Left cardiac atrium (tissue), 4 donors: ENCODE measurements at regions not wholly inside any gene's neighbourhood (a gene's known extent, or its start where the extent isn't known, plus 50 kb on each side); places are given as distances from the start of the nearest gene placed in this dataset.

Experiments
- ATAC-seq, 2 donors: fragments of 200-7000 bp; cut with Tn5 transposase; one replicate each; pipeline ENCODE4 v1.9.1; 2020; ENCODE audit warnings: mild to moderate bottlenecking in 2 of 2, moderate library complexity in 2 of 2
- DNase-seq: peaks from one replicate; pipeline ENCODE4 v3.0.0-alpha.2; 2020
- intact Hi-C, 2 donors: fragments of 100-400 bp; cut with DNase I; formaldehyde crosslinking; loops; one replicate each; pipeline versions ENCODE4 v1.14.1 to v1.15.1; 2022 to 2023
- donor health status: DM: no; HTN: yes; CAD: no.
- donor health status: DM: no; HTN: yes; CAD: no; lungs with severe emphysema.
- donor health status: DM: yes; HTN: yes; CAD: no.
- donor health status: Dilated cardiomyopathy.

DNA sequence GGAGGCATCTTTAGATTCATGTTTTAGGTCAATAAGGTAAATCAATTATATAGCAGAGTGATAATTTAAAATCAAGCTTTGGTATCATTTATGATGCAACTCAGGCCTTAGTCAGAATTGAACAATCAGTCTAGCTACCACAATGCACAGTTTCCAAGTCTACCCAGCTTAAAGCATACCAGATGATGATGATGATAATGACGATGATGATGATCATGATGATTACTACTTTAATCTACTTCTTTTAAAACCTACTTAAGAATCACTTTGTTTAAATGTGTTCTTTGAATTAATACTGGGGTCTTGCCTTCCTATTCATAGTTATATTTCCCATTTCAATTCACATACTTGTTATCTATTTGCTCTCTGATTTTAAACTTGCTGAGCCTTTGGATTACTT, 1872.7 kb downstream of the OLFM4 start:
- ATAC-seq, result no peak
- DNase-seq, result no peak
- intact Hi-C loops, result no loop called here

DNA sequence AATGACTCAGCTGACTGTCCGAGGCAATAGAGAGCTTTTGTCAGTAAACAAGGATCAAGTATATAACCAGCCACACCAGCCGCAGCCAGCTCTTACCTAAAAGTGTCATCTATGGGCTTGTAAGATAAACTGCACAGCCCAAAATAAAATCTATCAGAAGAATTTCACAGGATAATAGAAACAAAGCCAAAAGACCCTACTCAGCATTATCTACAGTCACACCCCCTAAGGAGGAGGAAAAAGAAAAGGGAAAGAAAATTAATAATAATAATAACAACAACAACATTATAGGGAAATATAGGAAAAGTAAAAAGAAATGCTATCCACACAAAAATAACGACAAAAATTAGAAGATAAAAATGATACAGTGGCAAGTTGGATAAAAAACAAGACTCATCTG, 1883.8 kb downstream of the OLFM4 start:
- no peak for DNase-seq
- no peak for ATAC-seq
- intact Hi-C loops, result no loop called here

DNA sequence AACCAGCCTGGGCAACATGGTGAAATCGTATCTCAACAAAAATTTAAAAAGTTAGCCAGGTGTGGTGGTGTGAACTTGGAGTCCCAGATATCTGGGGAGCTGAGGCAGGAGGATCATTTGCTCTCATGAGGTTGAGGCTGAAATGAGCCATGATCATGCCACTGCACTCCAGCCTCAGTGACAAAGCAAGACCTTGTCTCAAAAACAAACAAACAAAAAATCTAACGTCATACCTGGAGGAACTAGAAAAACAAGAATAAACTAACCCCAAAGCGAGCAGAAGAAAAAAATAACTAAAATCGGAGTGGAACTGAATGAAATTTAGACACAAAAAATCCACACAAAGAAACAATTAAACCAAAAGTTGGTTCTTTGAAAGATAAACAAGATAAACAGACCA, 1885.1 kb downstream of the OLFM4 start:
- DNase-seq, result no peak
- no peak for ATAC-seq
- intact Hi-C loops, result no loop called here

DNA sequence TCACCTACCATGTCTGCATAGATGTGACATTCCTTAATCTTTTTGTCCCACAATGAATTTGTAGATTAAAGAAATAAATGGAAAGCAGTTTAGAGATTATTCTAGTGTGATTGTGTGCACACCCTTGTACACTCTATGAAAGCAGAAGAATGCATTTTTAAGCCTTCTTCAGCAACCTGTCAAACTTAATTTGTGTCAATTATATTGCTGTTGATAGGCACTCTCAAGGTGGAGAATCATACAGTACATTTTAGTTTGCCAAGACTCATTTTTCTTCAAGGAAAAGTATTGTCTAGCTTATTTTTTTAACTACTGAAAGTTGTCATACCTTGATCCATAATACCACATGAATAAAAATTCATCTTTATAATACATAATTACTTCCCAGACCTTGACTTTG, 1898.9 kb downstream of the OLFM4 start:
- no peak for ATAC-seq
- intact Hi-C loops, result no loop called here

DNA sequence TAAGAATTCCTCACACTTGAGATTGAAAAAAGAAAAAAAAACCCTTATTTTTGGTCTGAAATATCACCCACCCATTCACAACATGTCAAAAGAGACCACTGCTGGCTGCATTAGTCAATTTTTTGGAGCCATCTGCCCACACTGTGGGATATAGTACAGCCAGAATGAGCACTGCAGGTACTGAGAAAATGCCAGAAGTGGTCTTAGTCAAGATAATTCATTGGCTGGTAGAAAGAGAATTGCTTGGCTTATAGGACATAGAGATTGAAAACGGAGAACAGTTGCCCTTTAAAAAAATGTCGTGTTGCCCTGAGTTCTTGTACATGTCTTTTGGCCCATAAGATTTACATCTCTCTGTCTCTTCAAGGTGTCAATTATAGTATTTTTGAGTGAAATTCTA, 1899.5 kb downstream of the OLFM4 start:
- ATAC-seq, result no peak
- intact Hi-C loops, result no loop called here
- no peak for DNase-seq

More for the DNA sequence above, 1898.9 kb downstream of the OLFM4 start:
- DNase-seq, result no peak

DNA sequence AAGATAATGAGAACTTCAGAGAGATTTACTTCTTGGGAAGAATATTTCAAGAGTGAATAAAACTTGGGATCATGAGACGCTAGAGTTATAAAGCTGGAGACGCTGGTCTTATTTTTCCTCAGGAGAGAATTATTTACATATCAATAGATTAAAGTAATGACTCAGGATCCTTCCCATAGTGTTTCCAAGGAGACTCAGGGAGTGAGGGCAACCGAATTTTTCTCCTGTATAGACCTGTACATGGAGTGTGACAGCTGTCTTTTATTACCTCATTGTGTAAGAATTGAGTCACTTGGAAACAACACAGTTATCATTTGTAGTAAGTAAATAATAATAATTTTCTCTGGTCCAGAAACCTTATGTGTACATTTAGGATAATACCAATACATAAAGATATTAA, 1905.5 kb downstream of the OLFM4 start:
- ATAC-seq (no peak), DNase-seq (no peak)
- intact Hi-C loops, result no loop called here

DNA sequence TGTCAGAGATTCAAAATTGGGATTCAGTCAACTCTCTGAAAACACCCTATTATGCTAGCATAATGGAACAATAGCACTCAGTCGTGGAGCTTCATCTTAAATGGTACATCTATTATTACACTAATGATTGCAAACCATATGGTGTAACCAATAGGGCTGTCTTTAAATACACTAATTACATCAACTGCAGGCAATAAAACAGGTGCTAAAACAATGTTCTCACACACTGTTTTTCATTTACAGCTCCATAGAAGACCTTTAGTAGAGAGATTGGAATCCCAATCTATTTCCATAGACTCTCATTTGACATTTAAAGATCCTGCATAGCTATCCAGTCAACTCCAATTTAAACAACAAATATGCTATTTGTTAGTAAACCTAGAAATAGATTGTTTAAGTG, 1917.4 kb downstream of the OLFM4 start:
- ATAC-seq, result no peak
- intact Hi-C loops, result no loop called here
- DNase-seq, result no peak

DNA sequence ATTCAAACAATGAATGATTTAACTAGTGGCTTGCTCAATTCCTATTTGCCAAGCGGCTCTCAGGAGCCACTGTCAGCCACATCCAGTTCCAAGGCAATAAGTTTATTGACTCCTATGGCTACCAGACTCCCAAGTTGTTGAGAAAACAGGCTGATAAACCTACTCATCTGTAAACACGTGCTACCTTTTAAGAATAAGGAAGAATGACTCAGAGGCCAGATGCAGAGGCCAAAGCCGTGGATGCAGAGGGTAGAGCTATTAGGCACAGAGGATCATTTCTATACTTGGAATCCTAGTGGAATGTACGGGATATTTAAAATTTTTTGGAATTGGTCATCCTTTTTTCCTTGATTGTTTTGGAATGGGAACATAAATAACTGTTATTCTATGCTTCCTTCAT, 1921.1 kb downstream of the OLFM4 start:
- ATAC-seq, result no peak
- intact Hi-C loops, result no loop called here
- no peak for DNase-seq

DNA sequence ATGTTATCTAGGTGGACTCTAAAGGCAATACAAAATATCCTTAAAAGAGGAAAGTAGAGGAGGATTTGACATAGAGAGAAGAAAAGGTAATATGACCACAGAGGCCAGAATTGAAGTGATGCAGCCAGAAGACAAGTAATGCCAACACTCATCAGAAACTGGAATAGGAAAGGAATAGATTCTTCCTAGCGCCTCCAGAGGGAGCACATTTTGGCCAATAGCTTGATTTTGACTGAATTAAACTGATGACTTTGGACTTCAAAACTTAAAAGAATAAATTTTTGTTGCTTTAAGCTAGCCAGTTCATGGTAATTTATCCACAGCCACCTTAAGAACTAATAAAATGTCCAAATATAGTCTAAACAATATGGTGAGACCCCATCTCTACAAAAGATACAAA, 1921.9 kb downstream of the OLFM4 start:
- no peak for ATAC-seq
- no peak for DNase-seq
- intact Hi-C loops, result no loop called here

DNA sequence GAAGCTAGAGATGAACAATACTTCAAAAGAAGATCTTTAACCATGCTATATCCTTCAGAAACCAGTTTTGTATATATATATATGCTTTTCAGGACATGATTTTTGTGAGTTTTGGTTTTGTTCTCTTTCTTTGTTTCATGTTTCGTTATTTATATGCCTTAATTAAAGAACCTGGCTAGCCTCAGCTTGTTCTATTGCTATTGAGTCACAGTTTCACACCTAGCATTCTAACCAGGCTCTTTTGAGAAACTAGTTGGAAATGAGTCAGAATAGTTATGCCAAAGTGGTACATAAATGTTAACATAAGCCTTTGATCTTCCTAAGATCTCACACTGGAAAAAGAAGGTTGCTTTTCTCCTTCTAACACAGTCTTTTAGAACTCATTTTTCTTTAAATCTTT, 1925.2 kb downstream of the OLFM4 start:
- DNase-seq, result no peak
- intact Hi-C loops, result no loop called here
- ATAC-seq, result no peak

DNA sequence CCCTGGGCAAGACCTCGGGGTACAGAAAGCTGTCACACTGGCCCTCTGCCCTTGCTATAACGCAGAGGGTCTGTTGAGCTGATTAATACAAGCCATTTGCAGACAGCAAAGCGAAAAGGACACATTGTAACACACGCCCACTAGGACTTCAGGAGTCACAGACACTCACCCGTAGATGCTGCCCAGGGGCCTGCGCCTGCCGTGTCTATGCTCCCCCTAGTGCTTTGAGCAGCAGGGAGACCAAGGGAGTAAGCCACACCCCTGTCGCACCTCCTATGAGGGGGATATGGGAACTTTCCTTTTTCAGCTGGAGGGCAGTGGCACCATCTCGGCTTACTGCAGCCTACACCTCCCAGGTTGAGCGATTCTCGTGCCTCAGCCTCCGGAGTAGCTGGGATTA, 1930.2 kb downstream of the OLFM4 start:
- ATAC-seq, result no peak
- intact Hi-C loops, result no loop called here

DNA sequence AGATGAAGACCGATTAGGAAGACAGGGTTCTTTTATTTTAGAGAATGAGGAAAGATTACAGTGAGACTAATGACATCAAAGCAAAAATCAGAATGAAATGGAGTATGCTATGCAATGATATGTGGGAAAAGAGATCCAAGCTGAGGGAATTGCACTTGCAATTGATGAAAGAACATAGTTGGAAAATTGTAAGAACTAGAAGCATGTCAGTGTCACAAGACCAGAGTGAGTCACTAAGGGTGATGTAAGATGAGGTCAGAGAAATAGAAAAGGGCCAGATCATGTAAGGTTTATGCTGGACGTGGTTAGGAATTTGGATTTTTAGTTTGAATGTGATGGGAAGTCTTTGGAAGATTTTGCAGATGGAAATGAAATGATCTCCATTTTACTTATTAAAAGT, 1937.3 kb downstream of the OLFM4 start:
- ATAC-seq, result no peak
- DNase-seq, result no peak
- intact Hi-C loops, result no loop called here

More for the DNA sequence above, 1930.2 kb downstream of the OLFM4 start:
- DNase-seq, result no peak

DNA sequence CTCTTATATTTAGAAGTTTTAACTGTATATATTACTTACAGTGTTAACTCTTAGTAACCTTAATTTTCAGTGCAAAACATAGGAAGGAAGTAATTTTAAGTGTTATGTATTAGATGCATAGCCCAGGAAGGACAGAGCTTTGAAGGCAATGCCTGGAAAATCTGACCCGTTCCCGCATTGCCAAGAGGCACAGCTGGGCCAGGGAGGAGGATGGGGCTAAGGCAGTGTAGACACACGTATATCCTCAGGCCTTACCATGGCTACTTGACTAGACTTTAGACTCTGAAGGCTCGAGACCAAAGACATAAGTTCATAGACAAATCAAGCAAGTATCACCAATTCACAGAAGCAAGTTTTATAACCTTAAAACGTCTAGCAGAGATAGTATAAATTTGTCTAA, 1944.2 kb downstream of the OLFM4 start:
- ATAC-seq (no peak), DNase-seq (no peak)
- intact Hi-C loops, result no loop called here

DNA sequence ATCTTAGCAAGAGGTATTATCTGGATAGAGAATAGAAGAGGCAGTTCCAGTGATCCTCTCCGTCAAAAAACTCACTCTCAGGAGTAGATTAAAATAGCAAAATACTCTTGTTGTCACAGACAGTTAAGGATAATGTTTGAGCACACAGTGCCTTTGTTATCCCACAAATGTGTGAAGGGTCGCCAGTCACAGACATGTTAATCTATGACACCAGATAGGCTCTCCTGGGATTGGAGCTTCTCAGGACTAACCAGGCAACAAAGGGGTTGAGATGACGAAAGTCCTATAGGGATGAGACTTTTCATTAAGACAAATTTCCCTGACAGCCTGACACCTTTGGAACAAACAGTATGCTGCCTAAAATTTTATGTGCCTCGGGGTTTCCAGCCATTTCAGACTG, 1947.1 kb downstream of the OLFM4 start:
- intact Hi-C loops, result no loop called here
- DNase-seq (no peak), ATAC-seq (no peak)

DNA sequence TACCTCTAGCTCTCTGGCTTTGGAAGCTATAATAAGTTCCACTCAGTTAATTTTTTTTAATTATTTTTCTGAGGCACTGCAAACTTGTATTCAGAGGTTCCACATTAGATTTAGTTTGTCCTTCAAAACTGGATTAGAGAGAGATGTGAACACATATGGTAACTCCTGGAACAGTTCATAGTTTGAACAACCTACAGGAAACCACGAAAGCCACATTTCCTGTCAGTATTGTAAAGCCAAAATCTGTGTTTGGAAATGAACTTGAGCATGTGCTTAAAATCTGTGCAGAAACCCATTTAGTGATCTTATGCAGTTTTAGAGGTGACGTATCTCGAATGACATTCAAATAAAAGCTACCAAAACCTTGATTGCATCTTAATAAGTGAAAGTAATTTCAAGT, 1952.0 kb downstream of the OLFM4 start:
- DNase-seq (no peak), ATAC-seq (no peak)
- intact Hi-C loops, result no loop called here

DNA sequence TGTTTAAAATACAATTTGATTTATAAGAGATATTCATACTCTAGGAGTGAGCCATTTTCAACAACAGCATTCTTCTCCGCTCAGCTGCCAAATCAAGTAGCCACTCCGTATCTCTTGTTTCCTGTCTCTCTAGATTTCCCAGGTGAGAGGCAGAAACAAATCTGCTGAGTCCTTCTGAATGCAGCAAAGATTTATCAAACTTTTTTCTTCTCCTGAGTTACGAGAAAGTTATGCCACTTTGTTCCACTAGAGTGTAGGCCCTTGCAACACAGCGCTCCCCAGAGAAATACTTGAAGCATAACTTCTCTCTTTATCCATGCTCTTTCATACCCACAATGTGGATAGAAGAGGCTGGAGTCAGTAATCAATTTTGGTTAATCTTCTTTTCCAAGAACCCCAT, 1960.8 kb downstream of the OLFM4 start:
- ATAC-seq, result no peak

DNA sequence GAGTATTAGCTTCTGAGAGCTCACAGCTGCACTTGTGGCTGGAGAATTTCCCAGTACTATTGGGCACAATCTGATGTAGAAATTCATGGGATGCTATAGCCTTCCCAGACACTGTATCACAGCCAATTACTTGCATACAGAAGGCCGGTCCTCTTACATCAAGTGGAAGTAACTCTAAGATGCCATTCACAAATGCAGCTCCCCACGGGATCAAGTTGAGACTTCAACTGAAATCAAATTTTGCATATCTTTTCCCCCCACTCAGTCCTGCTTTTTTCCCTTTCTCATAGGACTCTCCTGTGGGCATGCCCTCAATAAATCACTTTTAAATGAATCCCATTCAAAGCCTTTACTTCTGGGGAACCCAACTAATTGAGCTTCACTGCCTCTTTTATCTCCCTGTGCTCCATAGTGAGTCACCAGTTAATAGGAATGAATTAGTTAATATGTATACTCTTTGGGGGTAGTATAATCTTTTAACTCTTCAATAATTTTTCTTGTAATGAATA, 1970.8 kb downstream of the OLFM4 start:
- ATAC-seq (no peak), DNase-seq (no peak)
- intact Hi-C loops, result no loop called here

More for the DNA sequence above, 1960.8 kb downstream of the OLFM4 start:
- no peak for DNase-seq
- intact Hi-C loops, result no loop called here

DNA sequence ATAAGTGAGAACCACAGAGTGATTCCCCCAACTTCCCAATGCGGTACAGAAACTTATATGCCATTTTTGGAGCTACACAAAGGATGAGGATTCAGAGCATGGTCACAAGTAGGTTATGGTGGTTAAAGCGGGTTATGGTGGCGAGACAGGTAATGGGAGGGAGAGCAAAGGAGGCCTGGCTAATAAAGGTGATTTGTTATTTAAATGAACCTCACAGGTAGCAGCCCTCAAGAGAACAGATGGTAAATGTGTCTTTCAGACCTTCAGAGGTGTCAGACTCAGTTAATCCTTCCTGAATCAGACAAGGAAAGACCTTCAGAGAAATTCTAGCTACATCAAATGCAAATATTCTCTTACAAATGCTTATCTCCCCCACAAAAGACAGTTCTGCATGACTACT, 1971.4 kb downstream of the OLFM4 start:
- ATAC-seq (no peak), DNase-seq (no peak)
- intact Hi-C loops, result no loop called here

DNA sequence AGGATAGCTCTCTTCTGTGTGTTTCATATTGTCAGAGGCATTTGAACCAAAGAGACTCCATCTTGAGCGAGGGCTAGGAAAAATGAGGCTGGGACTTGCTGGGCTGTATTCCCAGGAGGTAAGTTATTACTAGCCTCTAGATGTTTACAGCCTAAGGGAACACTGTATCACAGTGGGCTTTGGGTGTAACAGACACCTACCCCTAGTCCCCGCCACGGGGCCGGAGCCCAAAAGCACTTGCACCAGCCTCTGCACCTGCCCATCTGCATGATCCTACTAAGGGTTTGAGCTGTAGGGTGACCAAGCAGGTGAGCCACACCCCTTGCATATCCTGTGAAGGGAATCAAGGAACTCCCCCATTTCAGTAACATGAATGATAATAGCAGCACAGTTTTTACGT, 1972.2 kb downstream of the OLFM4 start:
- intact Hi-C loops, result no loop called here
- DNase-seq, result no peak
- no peak for ATAC-seq

DNA sequence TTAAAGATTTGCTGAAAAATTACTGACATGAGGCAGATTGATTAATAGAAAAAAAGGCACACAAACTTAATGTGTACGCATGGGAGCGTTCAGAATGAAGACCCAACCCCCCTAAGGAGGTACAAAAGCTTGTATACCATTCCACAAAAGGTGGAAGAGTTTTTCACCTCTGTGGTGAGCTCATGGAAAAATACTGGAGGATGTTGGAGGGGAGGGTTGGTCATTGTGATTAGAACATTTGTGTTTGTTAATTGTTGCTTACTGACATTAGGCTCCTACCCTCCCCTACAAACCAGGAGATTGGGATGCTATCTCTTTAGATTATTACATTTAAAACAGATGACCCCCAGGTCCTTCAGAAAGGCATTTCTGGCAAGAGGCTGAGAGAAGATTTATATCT, 1973.3 kb downstream of the OLFM4 start:
- DNase-seq, result no peak
- no peak for ATAC-seq
- intact Hi-C loops, result no loop called here

DNA sequence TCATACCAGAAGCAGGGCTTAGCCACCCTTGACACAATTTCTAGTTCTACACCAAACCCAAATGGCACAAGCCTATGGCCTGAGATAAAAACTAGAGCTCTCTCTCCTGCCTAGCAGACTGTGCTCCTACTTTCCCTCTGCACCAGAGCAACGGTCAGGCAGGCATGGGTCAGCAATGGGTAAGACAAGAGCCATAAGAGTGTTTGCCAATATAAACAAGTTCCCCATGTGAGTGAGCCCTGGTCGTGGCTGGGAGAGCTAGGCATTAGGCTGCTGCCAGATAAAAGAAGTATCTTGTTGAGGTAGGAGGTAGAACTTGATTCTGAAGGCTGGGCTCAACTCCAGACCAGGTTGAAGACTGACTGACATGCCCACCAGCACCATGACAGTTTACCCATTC, 1979.1 kb downstream of the OLFM4 start:
- intact Hi-C loops, result no loop called here
- no peak for DNase-seq
- no peak for ATAC-seq

DNA sequence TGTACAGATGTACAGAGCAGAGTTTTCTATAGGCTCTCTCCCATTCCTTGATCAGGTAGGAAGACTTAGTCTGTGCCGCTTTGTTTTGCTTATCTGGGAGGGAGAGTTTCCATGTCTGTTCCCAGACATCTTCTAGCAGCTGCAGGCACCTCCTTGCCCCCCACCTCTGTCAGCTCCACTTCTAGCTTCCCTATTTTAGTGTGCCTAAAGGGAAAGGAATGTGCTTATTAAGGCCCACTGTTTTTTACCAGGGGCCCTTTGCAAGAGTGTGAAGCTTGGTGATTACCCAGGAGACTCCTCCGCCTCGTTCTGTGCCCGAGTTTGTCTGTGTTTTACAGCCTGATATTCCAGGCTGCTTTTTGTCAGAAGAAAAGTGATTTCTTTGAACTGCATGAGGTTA, 1984.4 kb downstream of the OLFM4 start:
- intact Hi-C loops, result no loop called here
- no peak for DNase-seq
- no peak for ATAC-seq
